Gastroesophageal sphincter (tissue), 3 donors: ENCODE measurements at regions not wholly inside any gene's neighbourhood (a gene's known extent, or its start where the extent isn't known, plus 50 kb on each side); places are given as distances from the start of the nearest gene placed in this dataset.

Experiments used
- POLR2AphosphoS5 ChIP-seq: sonication (generic); formaldehyde crosslinking; IDR thresholded peaks from one replicate; pipeline ENCODE4 v1.6.1; 2017; ENCODE audit warnings: antibody characterized with exemption
- TF ChIP-seq, protein P1 (sequence below), 4 experiments: fragments of 200-600 bp in 2 of 4; fragments of 450-650 bp in 2 of 4; sonication (generic) in 1 of 4; IDR thresholded peaks; one replicate each; pipeline ENCODE4 v1.5.1; 2017 to 2019; ENCODE audit warnings: antibody characterized with exemption in 4 of 4, mild to moderate bottlenecking in 2 of 4, moderate library complexity in 2 of 4

DNA sequence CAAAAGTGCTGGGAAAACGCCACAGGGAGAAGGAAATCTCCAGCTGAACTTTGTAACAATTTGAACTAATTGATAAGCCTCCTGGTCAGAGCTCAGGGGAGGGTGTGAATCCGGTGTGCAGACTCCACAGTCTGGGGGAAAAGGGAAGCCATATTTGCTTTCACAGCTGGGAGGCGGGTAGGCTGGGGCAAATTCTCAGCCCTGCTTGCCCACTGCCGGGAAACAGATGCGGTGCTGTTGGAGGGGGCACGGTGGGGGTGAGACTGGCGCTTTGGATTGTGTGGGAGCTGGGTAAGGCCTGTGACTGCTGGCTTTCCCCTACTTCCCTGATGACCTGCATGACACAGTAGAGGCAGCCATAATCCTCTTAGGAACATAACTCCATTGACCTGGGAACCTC lies 134.8 kb downstream of the ADCYAP1 start:
- TF ChIP-seq POLR2AphosphoS5 = no peak
- TF ChIP-seq, protein P1, sequence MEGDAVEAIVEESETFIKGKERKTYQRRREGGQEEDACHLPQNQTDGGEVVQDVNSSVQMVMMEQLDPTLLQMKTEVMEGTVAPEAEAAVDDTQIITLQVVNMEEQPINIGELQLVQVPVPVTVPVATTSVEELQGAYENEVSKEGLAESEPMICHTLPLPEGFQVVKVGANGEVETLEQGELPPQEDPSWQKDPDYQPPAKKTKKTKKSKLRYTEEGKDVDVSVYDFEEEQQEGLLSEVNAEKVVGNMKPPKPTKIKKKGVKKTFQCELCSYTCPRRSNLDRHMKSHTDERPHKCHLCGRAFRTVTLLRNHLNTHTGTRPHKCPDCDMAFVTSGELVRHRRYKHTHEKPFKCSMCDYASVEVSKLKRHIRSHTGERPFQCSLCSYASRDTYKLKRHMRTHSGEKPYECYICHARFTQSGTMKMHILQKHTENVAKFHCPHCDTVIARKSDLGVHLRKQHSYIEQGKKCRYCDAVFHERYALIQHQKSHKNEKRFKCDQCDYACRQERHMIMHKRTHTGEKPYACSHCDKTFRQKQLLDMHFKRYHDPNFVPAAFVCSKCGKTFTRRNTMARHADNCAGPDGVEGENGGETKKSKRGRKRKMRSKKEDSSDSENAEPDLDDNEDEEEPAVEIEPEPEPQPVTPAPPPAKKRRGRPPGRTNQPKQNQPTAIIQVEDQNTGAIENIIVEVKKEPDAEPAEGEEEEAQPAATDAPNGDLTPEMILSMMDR (IDR thresholded peaks at IDR 0.05) = no peak
